ENCODE measurements at regions not wholly inside any gene's neighbourhood (a gene's known extent, or its start where the extent isn't known, plus 50 kb on each side); places are given as distances from the start of the nearest gene placed in this dataset.
A peak's percentile ranks its signal among the peaks of the same experiment; 100 is the strongest.
"Not testable (repeated sequence)": the region's sequence is repeated elsewhere in the genome, so short reads cannot be mapped to it uniquely, and the experiment has no call there.

- DNase-seq (ENCODE audit: low read depth) = no peak
Observed at GRCh38 chr13:76829572-76830327, 56.5 kb downstream of the KCTD12 start.

GRCh38 chr13:76828316-76828741 lies 57.9 kb downstream of the KCTD12 start:
- H3K4me3 ChIP-seq (ENCODE audit: low read depth, low read length) = no peak overlapping the region
- no peak for TF ChIP-seq CTCF (IDR thresholded peaks at IDR 0.05; ENCODE audit: low read depth, low read length, missing control alignments)
- no peak for DNase-seq (ENCODE audit: low read depth)

More at GRCh38 chr13:76829572-76830327, 56.5 kb downstream of the KCTD12 start:
- no peak for TF ChIP-seq CTCF (IDR thresholded peaks at IDR 0.05; ENCODE audit: low read depth, low read length, missing control alignments)
- no peak overlapping the region for H3K4me3 ChIP-seq (ENCODE audit: low read depth, low read length)

- no peak for TF ChIP-seq CTCF (IDR thresholded peaks at IDR 0.05; ENCODE audit: low read depth, low read length, missing control alignments)
- no peak for DNase-seq (ENCODE audit: low read depth)
- H3K4me3 ChIP-seq (ENCODE audit: low read depth, low read length) = no peak overlapping the region
Observed at GRCh38 chr13:76826527-76826926, 59.7 kb downstream of the KCTD12 start.

- no peak for DNase-seq (ENCODE audit: low read depth)
Observed at GRCh38 chr13:76825430-76825829, 60.8 kb downstream of the KCTD12 start.

GRCh38 chr13:76823969-76824368 lies 62.2 kb downstream of the KCTD12 start:
- DNase-seq (ENCODE audit: low read depth) = no peak
- TF ChIP-seq CTCF (IDR thresholded peaks at IDR 0.05; ENCODE audit: low read depth, low read length, missing control alignments) = no peak
- no peak overlapping the region for H3K4me3 ChIP-seq (ENCODE audit: low read depth, low read length)

More at GRCh38 chr13:76825430-76825829, 60.8 kb downstream of the KCTD12 start:
- H3K4me3 ChIP-seq (ENCODE audit: low read depth, low read length) = no peak overlapping the region
- no peak for TF ChIP-seq CTCF (IDR thresholded peaks at IDR 0.05; ENCODE audit: low read depth, low read length, missing control alignments)

GRCh38 chr13:76822698-76823267 lies 63.4 kb downstream of the KCTD12 start:
- peak; percentile 32 for TF ChIP-seq CTCF (IDR thresholded peaks at IDR 0.05; ENCODE audit: low read depth, low read length, missing control alignments)
- no peak for DNase-seq (ENCODE audit: low read depth)
- no peak overlapping the region for H3K4me3 ChIP-seq (ENCODE audit: low read depth, low read length)

- not testable (repeated sequence) for DNase-seq (ENCODE audit: low read depth); H3K4me3 ChIP-seq (ENCODE audit: low read depth, low read length)
Observed at GRCh38 chr13:76821222-76821621, 65.0 kb downstream of the KCTD12 start.
